Loucy (cell line): ENCODE measurements at regions not wholly inside any gene's neighbourhood (a gene's known extent, or its start where the extent isn't known, plus 50 kb on each side); places are given as distances from the start of the nearest gene placed in this dataset.

Experiments used
- CTCF ChIP-seq: fragments of 200-600 bp; sonication (generic); conservative IDR thresholded peaks from 2 replicates; pipeline ENCODE4 v1.5.1; 2014; ENCODE audit warnings: mild to moderate bottlenecking, antibody characterized with exemption, low read length
- EZH2phosphoT487 ChIP-seq: fragments of 200-600 bp; IDR thresholded peaks from 2 replicates; pipeline ENCODE4 v1.6.1; 2018; ENCODE audit warnings: antibody characterized with exemption, mild to moderate bottlenecking, moderate library complexity, borderline replicate concordance

GRCh38 chr3:69527498-69527897 lies 141.6 kb upstream of the FRMD4B start:
- TF ChIP-seq CTCF (no peak), EZH2phosphoT487 (no peak)
